Glomerular visceral epithelial cell (primary cell): ENCODE measurements at regions not wholly inside any gene's neighbourhood (a gene's known extent, or its start where the extent isn't known, plus 50 kb on each side); places are given as distances from the start of the nearest gene placed in this dataset.
"Not testable (repeated sequence)": the region's sequence is repeated elsewhere in the genome, so short reads cannot be mapped to it uniquely, and the experiment has no call there.

Experiments used
- DNase-seq: peaks from one replicate; pipeline ENCODE4 v3.0.0-alpha.2; 2016; ENCODE audit errors: extremely low spot score

DNA sequence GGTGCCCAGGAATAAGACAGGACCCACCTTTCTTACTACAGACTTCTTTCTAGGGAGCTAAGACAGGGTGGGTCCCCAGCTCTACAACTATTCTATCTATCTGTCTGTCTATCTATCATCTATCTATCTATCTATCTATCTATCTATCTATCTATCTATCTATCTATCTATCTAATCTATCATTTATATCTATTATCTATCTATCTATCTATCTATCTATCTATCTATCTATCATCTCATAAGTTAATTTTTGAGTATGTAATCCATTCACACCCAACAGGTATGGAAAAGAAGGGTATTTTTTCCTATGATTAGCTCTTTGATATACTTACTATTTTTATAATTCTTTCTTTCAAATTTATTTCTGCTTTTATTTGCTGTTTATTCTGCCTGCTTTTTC is 55.9 kb downstream of the BAMBI start:
- DNase-seq: no peak

DNA sequence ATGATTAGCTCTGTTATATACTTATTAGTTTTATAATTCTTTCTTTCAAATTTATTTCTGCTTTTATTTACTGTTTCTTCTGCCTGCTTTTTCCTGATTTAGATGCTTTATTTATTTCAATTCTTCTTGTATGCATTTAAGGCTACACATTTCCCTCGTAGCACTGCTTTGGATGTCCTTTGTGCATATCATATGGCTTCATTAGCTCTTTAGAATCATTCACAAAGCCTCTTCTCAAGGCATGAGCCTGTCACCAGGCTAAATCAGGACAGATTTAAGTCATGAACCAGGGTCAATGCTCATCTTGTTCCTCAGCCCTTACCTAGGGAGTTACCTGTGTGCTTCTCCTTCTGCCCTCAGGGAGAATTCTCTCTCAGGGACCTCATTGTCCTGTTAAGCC is 56.3 kb downstream of the BAMBI start:
- DNase-seq: no peak

DNA sequence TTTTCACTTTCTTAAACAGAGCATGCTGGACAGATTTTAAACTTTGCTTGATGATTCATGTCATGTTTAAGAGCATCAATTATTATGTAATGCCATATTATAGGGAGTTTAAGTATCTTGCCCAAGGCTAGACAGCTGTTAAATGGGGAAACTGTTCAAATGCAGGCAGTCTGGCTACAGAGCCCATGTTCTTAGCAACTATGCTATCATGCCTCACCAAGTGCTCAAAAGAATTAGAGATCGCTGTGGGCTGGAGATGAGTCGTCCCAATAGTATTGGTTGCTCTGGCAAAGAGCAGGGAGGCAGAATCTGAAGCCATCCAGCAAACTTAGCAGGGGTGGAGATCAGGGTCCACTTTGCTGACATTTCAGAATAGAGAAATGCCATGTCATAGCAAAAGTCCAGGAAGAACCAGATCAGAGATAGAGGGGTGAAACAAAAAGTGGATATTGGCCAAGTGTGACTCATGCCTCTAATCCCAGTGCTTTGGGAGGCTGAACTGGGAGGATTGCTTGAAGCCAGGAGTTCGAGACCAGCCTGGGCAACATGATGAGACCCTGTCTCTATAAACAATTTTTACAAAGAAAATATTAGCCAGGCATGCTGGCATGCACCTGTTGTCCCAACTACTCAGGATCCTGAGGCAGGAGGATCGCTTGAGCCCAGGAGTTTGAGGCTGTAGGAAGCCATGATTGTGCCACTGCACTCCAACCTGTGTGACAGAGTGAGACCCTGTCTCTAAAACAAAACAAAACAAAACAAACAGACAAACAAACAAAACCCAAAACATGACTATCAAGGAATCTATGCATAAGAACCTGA is 57.8 kb downstream of the BAMBI start:
- peak; percentile 36 for DNase-seq

DNA sequence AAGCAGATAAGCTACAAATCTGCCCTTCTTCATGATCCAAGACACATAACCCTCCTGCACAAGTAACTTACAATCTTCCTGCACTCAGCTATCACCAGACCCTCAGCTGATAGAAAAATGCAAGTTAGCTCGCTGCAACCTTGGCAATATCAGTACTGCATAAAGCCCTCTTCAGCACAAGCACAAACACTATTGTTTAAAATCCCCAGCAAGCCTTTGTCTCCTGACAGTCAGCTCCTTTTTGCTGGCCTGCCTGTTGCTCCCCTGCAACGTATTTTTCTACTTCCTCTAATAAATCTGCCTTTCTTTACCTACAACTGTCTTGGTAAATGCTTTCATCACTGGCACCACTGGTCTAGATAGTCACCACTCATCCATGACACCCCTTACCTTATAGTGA is 59.8 kb downstream of the BAMBI start:
- no peak for DNase-seq

DNA sequence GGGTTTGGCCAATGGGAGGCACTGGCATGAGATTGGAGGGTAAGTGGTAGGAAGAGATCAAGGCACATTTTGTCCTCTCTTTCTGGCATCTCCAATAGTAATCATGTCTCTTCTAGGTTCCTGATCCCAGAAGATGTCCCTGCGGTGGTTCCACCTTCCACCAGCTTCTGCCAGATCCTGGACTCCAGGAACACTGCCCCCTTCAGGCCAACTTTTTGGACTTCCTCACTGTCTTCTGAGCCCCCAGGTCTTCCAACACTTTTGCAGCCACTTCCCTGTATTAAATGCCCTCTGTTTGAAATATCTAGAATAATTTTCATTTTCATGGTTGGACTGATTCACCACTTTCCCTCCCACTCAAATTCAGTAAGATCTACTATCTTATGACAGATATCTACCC is 60.9 kb downstream of the BAMBI start:
- DNase-seq: no peak

DNA sequence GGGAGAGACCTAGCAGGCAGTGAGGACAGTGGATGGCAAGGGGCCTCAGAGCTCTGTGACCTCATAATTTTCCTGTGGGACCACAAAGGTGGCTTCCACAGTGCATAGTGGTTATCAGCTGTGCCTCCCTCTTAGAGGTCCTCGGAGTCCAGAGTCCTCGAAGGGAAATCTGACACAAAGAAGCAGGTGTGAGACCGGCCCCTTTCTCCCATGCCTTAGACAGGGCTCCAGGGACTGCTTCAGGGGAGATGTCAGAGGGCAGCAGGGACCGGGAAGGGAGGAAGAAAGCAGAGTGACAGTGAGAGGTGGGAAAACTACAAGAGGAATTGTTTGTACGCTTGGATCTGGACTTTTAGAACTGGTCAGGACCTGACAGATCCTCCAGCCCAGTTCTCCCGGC is 66.3 kb downstream of the BAMBI start:
- DNase-seq: no peak

DNA sequence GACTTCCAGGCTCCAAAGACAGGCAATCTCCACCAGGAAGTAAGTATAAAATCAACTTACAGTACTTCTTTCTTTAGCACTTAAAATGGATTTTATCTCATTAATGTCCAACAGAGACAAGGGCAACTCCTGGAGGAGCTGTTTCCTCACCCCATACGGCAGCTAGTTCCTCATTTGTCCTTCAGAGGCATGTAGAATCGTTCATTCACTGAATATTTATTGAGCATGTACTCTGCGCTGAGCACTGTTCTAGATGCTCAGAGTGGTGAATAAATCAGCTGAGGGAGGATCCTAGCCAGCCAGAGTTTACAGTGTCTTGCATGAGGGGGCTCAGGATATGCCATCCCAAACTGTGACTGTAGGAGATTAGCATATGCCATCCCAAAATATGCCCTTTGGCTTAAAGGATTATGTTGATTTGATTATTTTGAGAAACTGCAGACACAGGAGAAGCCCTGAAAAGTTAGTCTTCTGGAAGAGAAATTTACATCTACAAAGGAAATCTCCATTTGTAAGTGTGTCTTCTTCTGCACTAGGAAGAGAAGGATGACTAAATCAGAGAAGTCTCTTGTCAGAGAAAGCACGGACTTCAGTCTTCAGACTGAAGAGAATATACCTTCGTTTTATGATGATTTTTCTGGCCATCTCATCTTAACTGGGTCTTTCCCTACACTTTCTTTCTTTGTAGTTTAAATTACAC is 66.9 kb downstream of the BAMBI start:
- DNase-seq: no peak

DNA sequence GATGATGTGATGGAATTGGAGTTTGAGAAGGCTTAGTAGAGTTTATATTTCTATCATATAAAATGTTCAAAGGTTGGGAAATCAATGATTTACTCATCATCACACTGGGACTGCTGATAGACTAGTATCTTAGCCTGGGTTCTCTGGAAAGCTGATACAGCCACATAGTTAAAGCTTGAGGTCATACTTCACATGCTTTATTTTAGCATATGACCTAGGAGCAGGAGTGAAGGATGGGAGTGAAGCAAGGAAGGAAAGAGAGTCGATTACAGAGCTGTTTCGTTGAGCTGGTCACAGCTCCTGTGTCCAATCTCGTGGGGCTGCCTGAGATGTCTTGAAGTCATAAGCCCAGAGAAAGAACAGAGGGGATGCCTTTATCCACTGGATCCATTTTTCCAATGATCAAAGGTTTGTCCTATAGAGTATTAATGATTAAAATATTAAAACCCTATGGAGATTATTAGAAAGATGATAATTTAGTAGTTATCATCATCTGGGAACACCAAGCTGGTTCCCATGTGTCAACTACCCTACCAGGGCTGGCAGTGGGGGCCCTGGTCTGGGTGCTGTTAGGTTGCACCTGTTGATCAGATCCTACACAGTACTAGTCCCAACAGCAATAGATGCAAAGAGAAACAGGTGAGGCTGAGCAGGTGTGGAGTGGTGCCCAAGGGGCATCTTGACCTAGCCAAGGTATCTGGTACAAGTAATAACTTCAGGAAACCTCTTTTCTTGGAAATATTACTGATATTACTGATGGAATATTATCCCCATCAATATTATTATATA is 77.8 kb downstream of the BAMBI start:
- DNase-seq: peak; percentile 46

DNA sequence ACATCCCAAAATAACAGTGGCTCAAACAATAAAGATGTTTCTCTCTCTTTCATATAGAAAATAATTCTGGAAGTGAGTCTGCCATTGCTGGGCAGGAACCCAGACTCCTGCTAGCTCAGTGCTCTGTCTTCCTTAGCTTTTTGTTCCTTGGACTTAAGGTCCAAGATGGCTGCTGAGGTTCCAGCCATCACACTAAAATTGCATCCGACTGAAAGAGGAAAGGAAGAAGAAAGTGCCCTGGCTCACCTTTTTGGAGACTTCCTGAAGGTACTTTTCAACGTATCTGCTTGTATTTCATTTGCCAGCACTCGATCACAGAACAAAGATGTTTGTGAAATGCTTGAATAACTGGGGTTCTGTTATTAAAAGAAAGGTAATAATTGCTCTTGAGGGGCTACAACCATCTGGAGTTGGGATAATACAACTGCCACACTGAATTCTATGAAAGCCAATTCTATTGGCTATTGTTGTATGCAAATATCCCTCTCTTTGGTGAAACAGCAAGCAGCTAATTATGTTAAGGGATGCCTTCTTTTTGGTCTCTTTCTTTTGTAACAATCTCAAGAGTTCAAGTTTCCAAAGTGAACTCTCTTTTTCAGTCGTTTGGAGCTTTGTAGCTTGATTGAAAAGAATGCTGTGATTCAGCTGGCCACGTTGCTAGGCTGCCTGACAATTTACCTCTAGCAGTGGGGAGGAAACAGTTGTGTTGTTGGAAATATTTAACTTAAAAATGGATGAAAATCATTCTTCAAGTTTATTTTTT is 83.9 kb downstream of the BAMBI start:
- DNase-seq: no peak

DNA sequence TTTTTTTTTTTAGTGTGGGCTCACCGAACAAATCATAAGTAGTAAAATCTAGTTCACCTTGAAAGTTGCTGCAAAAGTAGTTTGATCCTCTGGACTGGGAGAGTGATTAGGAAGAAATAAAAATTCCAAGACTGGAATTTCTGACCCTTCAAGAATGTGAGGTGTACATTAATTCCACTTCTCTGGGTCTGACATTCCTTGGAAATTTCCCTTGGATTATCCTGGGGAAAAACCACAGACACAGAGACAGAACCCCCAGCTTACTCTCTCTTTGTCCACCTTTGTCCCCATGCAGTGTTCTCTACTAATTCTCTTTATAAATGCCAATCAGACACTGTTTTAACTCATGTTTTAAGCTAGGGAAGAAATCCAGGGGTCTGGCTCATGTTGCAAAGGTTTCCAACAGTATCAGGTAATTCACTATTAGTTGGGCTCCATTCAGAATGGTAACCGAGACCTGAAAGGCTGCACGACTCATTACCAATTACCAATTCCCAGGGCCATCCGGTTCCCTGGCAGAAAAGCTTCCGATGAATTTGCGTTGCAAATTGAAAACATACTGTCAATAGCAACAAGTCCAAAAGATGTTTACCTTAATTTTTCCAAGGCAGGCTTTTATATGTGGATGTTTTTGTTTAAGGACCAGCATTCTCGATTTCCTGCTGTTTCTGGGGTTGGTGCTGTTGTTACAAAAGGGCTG is 86.3 kb downstream of the BAMBI start:
- DNase-seq: peak; percentile 49

DNA sequence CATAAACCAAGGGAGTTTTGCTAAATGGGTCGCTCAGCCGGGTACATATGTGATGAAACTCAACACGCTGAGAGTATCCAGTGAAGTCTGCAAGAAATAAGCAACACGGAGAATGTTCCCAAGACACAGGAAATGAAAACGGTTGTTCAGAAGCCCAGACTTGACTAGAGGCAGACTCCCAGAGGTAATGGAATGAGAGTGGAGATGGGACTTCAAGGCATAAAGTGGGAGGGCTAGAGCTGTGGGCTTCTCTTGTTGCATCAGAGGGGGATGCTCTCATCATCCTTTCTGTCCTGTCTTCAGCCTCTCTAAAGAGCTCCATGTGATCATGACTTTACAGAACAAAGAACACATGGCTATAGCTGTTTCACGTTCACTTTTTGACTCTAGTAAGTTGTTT is 88.3 kb downstream of the BAMBI start:
- DNase-seq: no peak

DNA sequence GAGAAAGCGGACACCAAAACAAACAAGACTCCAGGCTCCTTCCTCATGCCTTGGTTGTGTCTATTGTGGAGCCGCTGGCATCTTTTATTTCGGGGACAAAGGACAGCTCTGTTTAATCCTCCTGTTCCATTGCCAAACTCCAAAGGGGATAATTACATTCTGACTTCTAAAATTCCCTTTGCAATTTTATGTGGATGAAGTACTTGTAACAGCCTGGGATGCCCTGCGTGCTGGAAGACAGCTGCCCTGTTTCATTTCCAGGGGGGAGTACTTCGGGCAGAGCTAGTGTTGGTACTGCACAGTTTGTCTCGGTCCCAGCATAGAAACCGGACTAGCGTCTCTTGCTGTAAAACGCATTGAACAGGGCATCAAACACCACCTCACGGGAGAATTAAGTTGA is 90.9 kb downstream of the BAMBI start:
- no peak for DNase-seq

DNA sequence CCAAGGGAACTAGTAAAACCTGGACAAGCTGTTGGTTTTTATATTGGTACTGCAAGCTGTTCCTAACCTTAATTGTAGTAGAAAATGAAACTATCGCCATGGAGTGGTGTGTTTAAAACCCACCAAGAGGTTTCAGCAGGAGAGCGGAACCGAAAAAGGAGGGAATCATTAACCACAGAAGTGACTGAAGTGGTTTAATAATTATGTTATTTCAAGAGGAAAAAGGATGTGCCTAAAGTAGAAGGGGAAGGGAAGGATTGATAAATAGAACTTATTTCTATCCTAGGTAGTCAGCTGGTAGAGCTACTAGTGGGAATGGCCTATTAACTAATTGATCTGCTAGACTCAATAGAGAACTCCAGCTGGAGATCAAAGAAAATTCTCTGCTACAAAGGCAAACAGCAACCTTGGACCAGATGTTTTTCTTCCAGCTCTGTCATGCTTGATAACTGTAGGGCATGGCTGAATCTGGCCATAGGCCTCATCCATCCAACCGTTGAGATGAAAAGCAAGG is 91.8 kb downstream of the BAMBI start:
- peak; percentile 73 for DNase-seq

DNA sequence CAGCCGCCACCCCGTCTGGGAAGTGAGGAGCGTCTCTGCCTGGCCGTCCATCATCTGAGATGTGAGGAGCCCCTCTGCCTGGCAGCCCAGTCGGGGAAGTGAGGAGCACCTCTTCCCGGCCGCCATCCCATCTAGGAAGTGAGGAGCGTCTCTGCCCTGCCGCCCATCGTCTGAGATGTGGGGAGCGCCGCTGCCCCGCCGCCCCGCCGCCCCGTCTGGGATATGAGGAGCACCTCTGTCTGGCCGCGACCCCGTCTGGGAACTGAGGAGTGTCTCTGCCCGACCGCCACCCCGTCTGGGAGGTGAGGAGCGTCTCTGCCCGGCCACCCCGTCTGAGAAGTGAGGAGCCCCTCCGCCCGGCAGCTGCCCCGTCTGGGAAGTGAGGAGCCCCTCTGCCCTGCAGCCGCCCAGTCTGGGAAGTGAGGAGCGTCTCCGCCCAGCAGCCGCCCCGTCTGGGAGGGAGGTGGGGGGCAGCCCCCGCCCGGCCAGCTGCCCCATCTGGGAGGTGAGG is 94.3 kb downstream of the BAMBI start:
- not testable (repeated sequence) for DNase-seq

DNA sequence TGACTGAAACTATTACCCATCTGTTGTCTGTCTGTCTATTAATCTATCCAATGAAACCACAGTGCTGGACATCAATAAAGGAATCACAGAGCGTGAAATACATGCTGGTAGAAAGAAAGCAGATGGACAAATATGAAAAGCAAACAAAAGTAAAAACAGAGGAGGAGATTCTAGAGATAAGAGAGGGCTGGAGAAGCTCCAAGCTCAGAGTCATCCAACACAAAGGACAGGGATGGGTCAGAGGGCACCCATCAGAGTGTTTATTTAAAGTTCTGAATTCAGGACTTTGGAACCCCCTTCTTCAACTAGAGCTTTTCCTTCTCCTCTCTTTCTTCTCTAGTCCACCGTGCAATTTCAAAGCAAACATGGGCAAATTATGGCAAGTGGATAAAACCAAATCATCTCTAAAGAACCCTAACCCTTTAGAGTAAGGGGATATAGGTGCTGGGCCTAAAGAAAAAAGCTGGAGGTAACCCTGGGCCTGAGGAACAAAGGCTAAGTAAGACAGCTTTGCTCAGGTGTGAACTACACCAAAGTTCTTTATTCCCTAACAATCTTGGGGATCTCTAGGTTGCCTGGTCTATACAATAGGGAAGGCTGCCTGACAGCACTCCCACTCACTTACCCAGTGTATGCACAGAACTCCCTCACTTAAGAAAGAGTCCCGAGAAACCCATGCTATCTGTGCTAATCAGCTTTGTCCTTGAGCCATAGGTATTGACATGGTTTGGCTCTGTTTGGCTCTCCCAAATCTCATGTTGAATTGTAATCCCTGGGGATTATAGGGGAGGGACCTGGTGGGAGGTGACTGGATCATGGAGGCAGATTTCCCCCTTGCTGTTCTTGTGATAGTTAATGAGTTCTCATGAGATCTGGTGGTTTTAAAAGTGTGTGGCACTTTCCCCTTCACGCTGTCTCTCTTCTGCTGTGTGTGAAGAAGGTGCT is 97.0 kb downstream of the BAMBI start:
- no peak for DNase-seq

DNA sequence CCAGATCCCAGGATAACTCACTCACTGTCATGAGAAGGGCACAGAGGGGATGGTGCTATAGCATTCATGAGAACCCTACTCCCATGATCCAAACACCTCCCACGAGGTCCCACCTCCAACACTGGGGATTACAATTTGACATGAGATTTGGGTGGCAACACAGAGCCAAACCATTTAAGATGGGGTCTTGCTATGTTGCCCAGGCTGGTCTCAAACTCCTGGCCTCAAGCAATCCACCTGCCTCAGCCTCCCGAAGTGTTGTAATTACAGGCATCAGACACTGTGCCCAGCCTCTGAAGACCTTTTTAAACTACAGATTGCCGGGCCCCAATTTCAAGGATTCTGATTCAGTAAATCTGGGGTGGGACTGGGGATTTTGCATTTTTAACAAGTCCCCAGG is 98.5 kb downstream of the BAMBI start:
- no peak for DNase-seq

DNA sequence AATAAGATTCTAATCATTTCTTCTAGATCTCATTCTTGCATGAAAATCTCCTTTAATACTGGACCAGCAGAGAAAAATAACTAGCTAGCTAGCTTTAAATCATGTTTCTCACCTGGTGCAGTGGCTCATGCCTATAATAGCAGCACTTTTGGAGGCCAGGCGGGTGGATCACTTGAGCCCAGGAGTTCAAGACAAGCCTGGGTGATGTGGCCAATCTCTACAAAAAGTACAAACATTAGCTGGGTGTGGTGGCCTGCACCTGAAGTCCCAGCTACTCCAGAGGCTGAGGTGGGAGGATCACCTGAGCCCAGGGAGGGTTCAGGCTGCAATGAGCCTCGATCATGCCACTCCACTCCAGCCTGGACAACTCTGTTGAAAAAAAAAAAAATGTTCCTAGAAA is 99.2 kb downstream of the BAMBI start:
- no peak for DNase-seq

DNA sequence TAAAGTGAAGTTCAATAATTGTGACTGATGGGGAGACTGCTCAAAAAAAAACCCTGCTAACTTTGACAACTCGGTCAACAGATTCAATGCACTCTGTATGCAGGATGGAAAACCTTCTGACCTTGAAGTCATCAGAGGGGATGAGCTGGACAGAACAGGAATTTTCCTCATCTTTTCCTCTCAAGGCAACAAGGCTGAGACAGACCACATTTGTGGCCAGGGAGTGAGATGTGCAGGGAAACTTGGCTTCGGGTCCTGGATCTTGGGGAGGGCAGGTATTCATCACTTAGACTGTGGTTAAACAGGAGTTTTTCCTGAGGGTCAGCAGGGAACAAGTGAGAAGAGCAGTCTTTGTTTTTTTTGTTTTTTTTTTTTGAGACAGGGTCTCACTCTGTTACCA is 100.6 kb downstream of the BAMBI start:
- peak; percentile 22 for DNase-seq

DNA sequence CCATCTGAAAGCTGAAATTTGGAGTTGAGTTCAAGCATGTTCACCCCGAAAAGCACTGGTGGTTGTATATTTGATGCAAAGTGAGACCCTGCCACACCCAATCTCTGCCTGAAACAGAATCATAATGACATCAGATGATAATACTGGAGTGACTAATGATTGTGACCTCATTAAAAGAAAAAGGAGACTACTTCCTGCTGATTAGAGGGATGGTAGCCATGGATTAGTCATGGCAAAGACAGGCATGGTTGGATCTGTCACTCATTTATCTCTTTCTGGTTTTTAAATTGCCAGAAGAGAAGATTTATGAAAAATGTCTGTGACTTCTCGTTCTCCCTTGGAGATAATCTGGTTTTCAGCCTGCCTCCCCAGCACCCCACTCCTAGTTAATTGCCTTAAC is 101.2 kb downstream of the BAMBI start:
- DNase-seq: peak; percentile 31

DNA sequence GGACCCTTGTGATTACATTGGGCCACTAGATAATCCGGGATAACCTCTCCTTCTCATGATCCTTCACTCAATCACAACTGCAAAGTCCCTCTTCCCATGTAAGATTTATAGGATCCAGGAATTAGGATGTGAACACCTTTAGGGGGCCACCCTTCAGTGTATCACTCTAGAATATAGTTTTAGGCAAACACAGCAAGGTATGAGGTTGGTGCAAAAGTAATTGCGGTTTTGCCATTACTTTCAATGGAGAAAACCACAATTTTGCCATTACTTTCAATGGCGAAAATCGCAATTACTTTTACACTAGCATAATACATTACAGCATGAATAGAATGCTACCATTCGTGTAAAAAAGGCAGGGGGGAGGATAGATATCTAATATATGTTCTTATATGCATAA is 104.0 kb downstream of the BAMBI start:
- no peak for DNase-seq
